SU-DHL-6 (cell line): ENCODE measurements at regions not wholly inside any gene's neighbourhood (a gene's known extent, or its start where the extent isn't known, plus 50 kb on each side); places are given as distances from the start of the nearest gene placed in this dataset.

Source experiments
- H2AFZ ChIP-seq: fragments of 200-600 bp; sonication (generic); 2 replicates; pipeline ENCODE4 v1.6.1; 2014; ENCODE audit warnings: low read depth, mild to moderate bottlenecking, moderate library complexity, mixed read lengths, antibody characterized with exemption, low read length; ENCODE audit not compliant: severe bottlenecking
- H3F3A ChIP-seq: fragments of 200-600 bp; shearing (Covaris generic); 2 replicates; pipeline ENCODE4 v1.6.0; 2016; ENCODE audit warnings: antibody characterized with exemption, mild to moderate bottlenecking; ENCODE audit not compliant: insufficient read depth
- H3K27ac ChIP-seq: fragments of 200-600 bp; sonication (generic); 2 replicates; pipeline ENCODE4 v1.5.1; 2016; ENCODE audit warnings: low read depth, mild to moderate bottlenecking, low read length, moderate library complexity, mixed read lengths
- H3K27me3 ChIP-seq: fragments of 200-600 bp; sonication (generic), shearing (Covaris generic); 2 replicates; pipeline ENCODE4 v1.6.0; 2014; ENCODE audit warnings: mild to moderate bottlenecking, low read length
- H3K36me3 ChIP-seq: fragments of 200-600 bp; sonication (generic); 2 replicates; pipeline ENCODE4 v1.6.1; 2014; ENCODE audit warnings: mild to moderate bottlenecking, low read length, mixed read lengths
- H3K4me2 ChIP-seq: fragments of 300-600, 200-600 bp; shearing (Covaris generic), sonication (generic); 2 replicates; pipeline ENCODE4 v1.6.0; 2014; ENCODE audit warnings: low read length, low read depth, mild to moderate bottlenecking; ENCODE audit not compliant: poor library complexity, severe bottlenecking
- H3K4me3 ChIP-seq: fragments of 200-600 bp; sonication (generic); 2 replicates; pipeline ENCODE4 v1.5.1; 2014; ENCODE audit warnings: antibody characterized with exemption, low read length, mild to moderate bottlenecking, mixed read lengths; ENCODE audit not compliant: insufficient read depth, poor library complexity, severe bottlenecking
- H3K79me2 ChIP-seq: fragments of 200-600 bp; sonication (generic); 2 replicates; pipeline ENCODE4 v1.6.1; 2014; ENCODE audit warnings: mild to moderate bottlenecking, low read length, moderate library complexity; ENCODE audit not compliant: insufficient read depth
- H3K9ac ChIP-seq: fragments of 200-600 bp; sonication (generic); 2 replicates; pipeline ENCODE4 v1.7.0; 2014; ENCODE audit warnings: mild to moderate bottlenecking, low read length
- H3K9me2 ChIP-seq: fragments of 200-600 bp; sonication (generic); replicated peaks from 2 replicates; pipeline ENCODE4 v1.6.1; 2014; ENCODE audit warnings: low read length; ENCODE audit not compliant: insufficient read depth
- H3K9me3 ChIP-seq: fragments of 200-600 bp; sonication (generic); 2 replicates; pipeline ENCODE4 v1.6.1; 2014; ENCODE audit warnings: low read length, mixed read lengths; ENCODE audit not compliant: insufficient read depth
- H4K20me1 ChIP-seq: fragments of 200-600 bp; sonication (generic); 2 replicates; pipeline ENCODE4 v1.6.1; 2014; ENCODE audit warnings: low read depth, mild to moderate bottlenecking, antibody characterized with exemption, low read length, moderate library complexity, mixed read lengths
- EZH2phosphoT487 ChIP-seq: fragments of 200-600 bp; sonication (generic), shearing (Covaris generic); conservative IDR thresholded peaks from 2 replicates; pipeline ENCODE4 v1.6.1; 2018; ENCODE audit warnings: mild to moderate bottlenecking, antibody characterized with exemption, low read length, moderate library complexity, mixed read lengths
- TF ChIP-seq, protein P1 (sequence below): fragments of 200-600 bp; sonication (generic); IDR thresholded peaks from one replicate; pipeline ENCODE4 v1.5.1; 2017; ENCODE audit warnings: antibody characterized with exemption, mild to moderate bottlenecking, low read length, moderate library complexity; ENCODE audit not compliant: insufficient read depth, poor library complexity, severe bottlenecking

DNA sequence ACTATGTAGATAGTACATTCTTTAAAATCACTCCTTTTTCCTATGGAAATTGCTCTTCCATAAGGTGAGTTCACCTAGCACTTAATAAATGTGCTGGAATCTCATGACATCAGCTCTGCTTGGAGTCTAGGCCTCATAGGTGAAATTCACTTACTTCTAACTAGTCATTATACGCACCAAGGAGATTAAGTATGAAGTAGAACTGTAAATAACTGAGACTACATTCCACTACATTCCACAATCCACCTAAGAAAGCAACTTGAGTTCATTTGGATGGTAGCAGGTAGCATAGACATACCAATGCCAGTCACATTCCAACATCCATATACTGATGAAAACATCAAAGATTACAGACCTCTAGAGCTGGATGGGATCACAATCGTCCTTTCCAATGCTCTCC is 64.3 kb downstream of the NIBAN1 start:
- H3K9me3 ChIP-seq: no peaks in the 10 kb centered on the region
- no peaks in the 10 kb centered on the region for H3F3A ChIP-seq
- TF ChIP-seq EZH2phosphoT487: no peak
- TF ChIP-seq, protein P1, sequence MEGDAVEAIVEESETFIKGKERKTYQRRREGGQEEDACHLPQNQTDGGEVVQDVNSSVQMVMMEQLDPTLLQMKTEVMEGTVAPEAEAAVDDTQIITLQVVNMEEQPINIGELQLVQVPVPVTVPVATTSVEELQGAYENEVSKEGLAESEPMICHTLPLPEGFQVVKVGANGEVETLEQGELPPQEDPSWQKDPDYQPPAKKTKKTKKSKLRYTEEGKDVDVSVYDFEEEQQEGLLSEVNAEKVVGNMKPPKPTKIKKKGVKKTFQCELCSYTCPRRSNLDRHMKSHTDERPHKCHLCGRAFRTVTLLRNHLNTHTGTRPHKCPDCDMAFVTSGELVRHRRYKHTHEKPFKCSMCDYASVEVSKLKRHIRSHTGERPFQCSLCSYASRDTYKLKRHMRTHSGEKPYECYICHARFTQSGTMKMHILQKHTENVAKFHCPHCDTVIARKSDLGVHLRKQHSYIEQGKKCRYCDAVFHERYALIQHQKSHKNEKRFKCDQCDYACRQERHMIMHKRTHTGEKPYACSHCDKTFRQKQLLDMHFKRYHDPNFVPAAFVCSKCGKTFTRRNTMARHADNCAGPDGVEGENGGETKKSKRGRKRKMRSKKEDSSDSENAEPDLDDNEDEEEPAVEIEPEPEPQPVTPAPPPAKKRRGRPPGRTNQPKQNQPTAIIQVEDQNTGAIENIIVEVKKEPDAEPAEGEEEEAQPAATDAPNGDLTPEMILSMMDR: no peak
- H3K79me2 ChIP-seq: no peaks in the 10 kb centered on the region
- H2AFZ ChIP-seq: no peak overlapping the region
- no peak overlapping the region for H3K9ac ChIP-seq
- H3K9me2 ChIP-seq: no peaks in the 10 kb centered on the region
- no peak overlapping the region for H3K4me3 ChIP-seq
- no peaks in the 10 kb centered on the region for H3K36me3 ChIP-seq
- no peak overlapping the region for H3K27ac ChIP-seq
- H3K4me2 ChIP-seq: no peak overlapping the region
- H3K27me3 ChIP-seq: no peaks in the 10 kb centered on the region
- no peaks in the 10 kb centered on the region for H4K20me1 ChIP-seq

- TF ChIP-seq, protein P1: no peak
- no peak for TF ChIP-seq EZH2phosphoT487
- H3K36me3 ChIP-seq: no peaks in the 10 kb centered on the region
- no peak overlapping the region for H2AFZ ChIP-seq
- H3K9me2 ChIP-seq: no peaks in the 10 kb centered on the region
- no peaks in the 10 kb centered on the region for H3K27me3 ChIP-seq
- no peaks in the 10 kb centered on the region for H4K20me1 ChIP-seq
- H3K79me2 ChIP-seq: no peaks in the 10 kb centered on the region
- H3F3A ChIP-seq: no peaks in the 10 kb centered on the region
- no peak overlapping the region for H3K9ac ChIP-seq
- no peak overlapping the region for H3K27ac ChIP-seq
- H3K4me3 ChIP-seq: no peak overlapping the region
- H3K9me3 ChIP-seq: no peaks in the 10 kb centered on the region
- H3K4me2 ChIP-seq: no peak overlapping the region
These were observed 65.3 kb downstream of the NIBAN1 start for GRCh38 chr1:184909019-184909418.

GRCh38 chr1:184908506-184908905 is 65.8 kb downstream of the NIBAN1 start:
- TF ChIP-seq, protein P1: no peak
- no peak for TF ChIP-seq EZH2phosphoT487
- no peak overlapping the region for H3K4me3 ChIP-seq
- H2AFZ ChIP-seq: no peak overlapping the region
- no peak overlapping the region for H3K4me2 ChIP-seq
- H3K9me2 ChIP-seq: no peaks in the 10 kb centered on the region
- no peaks in the 10 kb centered on the region for H3K36me3 ChIP-seq
- no peaks in the 10 kb centered on the region for H3K9me3 ChIP-seq
- no peaks in the 10 kb centered on the region for H3K79me2 ChIP-seq
- no peaks in the 10 kb centered on the region for H4K20me1 ChIP-seq
- no peak overlapping the region for H3K9ac ChIP-seq
- no peaks in the 10 kb centered on the region for H3K27me3 ChIP-seq
- no peak overlapping the region for H3K27ac ChIP-seq
- H3F3A ChIP-seq: no peaks in the 10 kb centered on the region
